ENCODE measurements at regions not wholly inside any gene's neighbourhood (a gene's known extent, or its start where the extent isn't known, plus 50 kb on each side); places are given as distances from the start of the nearest gene placed in this dataset.
"Not testable (repeated sequence)": the region's sequence is repeated elsewhere in the genome, so short reads cannot be mapped to it uniquely, and the experiment has no call there.

- not testable (repeated sequence) for TF ChIP-seq CTCF, POLR2AphosphoS5 (IDR thresholded peaks at IDR 0.05)
Measured at GRCh38 chr7:32753872-32754271, 137.7 kb downstream of the KBTBD2 start.
